KOPT-K1 (cell line): ENCODE measurements at regions not wholly inside any gene's neighbourhood (a gene's known extent, or its start where the extent isn't known, plus 50 kb on each side); places are given as distances from the start of the nearest gene placed in this dataset.
"Not testable (repeated sequence)": the region's sequence is repeated elsewhere in the genome, so short reads cannot be mapped to it uniquely, and the experiment has no call there.

Experiments
- H3K27ac ChIP-seq: fragments of 200-600 bp; sonication (generic); 2 replicates; pipeline ENCODE4 v1.5.1; 2016; ENCODE audit warnings: antibody characterized with exemption, mild to moderate bottlenecking, low read depth, low read length; ENCODE audit not compliant: poor library complexity, severe bottlenecking
- H3K36me3 ChIP-seq: fragments of 200-600 bp; sonication (generic); 2 replicates; pipeline ENCODE4 v1.5.1; 2017; ENCODE audit warnings: antibody characterized with exemption, mild to moderate bottlenecking, low read length, moderate library complexity; ENCODE audit not compliant: insufficient read depth
- H3K9me3 ChIP-seq: fragments of 200-600 bp; sonication (generic); 2 replicates; pipeline ENCODE4 v1.5.1; 2017; ENCODE audit warnings: antibody characterized with exemption, low read length, mild to moderate bottlenecking; ENCODE audit not compliant: insufficient read depth, poor library complexity, severe bottlenecking

- Histone ChIP-seq H3K36me3 (no peaks in the 10 kb centered on the region), H3K9me3 (no peaks in the 10 kb centered on the region), H3K27ac (peak overlapping the region; percentile 87)
These were observed 233.9 kb upstream of the ZNF217 start for GRCh38 chr20:53827292-53828087.

GRCh38 chr20:53826597-53827291 is 233.1 kb upstream of the ZNF217 start:
- Histone ChIP-seq H3K9me3 (no peaks in the 10 kb centered on the region), H3K27ac (peak overlapping the region; percentile 87), H3K36me3 (no peaks in the 10 kb centered on the region)

- Histone ChIP-seq H3K36me3 (no peaks in the 10 kb centered on the region), H3K27ac (no peak overlapping the region), H3K9me3 (no peaks in the 10 kb centered on the region)
These were observed 232.5 kb upstream of the ZNF217 start for GRCh38 chr20:53826090-53826489.

- no peak overlapping the region for H3K27ac ChIP-seq
- H3K9me3 ChIP-seq: no peaks in the 10 kb centered on the region
These were observed 231.6 kb upstream of the ZNF217 start for GRCh38 chr20:53825282-53825681.

GRCh38 chr20:53824779-53825178 is 231.1 kb upstream of the ZNF217 start:
- Histone ChIP-seq H3K27ac (no peak overlapping the region), H3K36me3 (no peaks in the 10 kb centered on the region), H3K9me3 (no peaks in the 10 kb centered on the region)

More at GRCh38 chr20:53825282-53825681, 231.6 kb upstream of the ZNF217 start:
- no peaks in the 10 kb centered on the region for H3K36me3 ChIP-seq

GRCh38 chr20:53823121-53823764 is 229.6 kb upstream of the ZNF217 start:
- no peak overlapping the region for H3K27ac ChIP-seq
- no peaks in the 10 kb centered on the region for H3K36me3 ChIP-seq
- no peaks in the 10 kb centered on the region for H3K9me3 ChIP-seq

GRCh38 chr20:53822534-53822933 is 228.9 kb upstream of the ZNF217 start:
- Histone ChIP-seq H3K27ac (no peak overlapping the region), H3K9me3 (no peaks in the 10 kb centered on the region), H3K36me3 (no peaks in the 10 kb centered on the region)

- no peaks in the 10 kb centered on the region for H3K9me3 ChIP-seq
- no peaks in the 10 kb centered on the region for H3K36me3 ChIP-seq
- no peak overlapping the region for H3K27ac ChIP-seq
These were observed 226.4 kb upstream of the ZNF217 start for GRCh38 chr20:53819973-53820451.

- Histone ChIP-seq H3K9me3 (no peaks in the 10 kb centered on the region), H3K27ac (no peak overlapping the region)
These were observed 225.0 kb upstream of the ZNF217 start for GRCh38 chr20:53818457-53819177.

GRCh38 chr20:53817513-53817912 is 223.9 kb upstream of the ZNF217 start:
- not testable (repeated sequence) for H3K27ac ChIP-seq, H3K9me3 ChIP-seq, H3K36me3 ChIP-seq

More at GRCh38 chr20:53818457-53819177, 225.0 kb upstream of the ZNF217 start:
- no peaks in the 10 kb centered on the region for H3K36me3 ChIP-seq

- H3K9me3 ChIP-seq: no peaks in the 10 kb centered on the region
- no peak overlapping the region for H3K27ac ChIP-seq
- H3K36me3 ChIP-seq: no peaks in the 10 kb centered on the region
These were observed 223.3 kb upstream of the ZNF217 start for GRCh38 chr20:53816872-53817398.

- H3K36me3 ChIP-seq: no peaks in the 10 kb centered on the region
These were observed 221.9 kb upstream of the ZNF217 start for GRCh38 chr20:53815509-53815908.

GRCh38 chr20:53814060-53814459 is 220.4 kb upstream of the ZNF217 start:
- H3K27ac ChIP-seq: no peak overlapping the region
- no peaks in the 10 kb centered on the region for H3K36me3 ChIP-seq
- H3K9me3 ChIP-seq: no peaks in the 10 kb centered on the region

More at GRCh38 chr20:53815509-53815908, 221.9 kb upstream of the ZNF217 start:
- no peaks in the 10 kb centered on the region for H3K9me3 ChIP-seq
- H3K27ac ChIP-seq: no peak overlapping the region

GRCh38 chr20:53813636-53814035 is 220.0 kb upstream of the ZNF217 start:
- no peak overlapping the region for H3K27ac ChIP-seq
- no peaks in the 10 kb centered on the region for H3K36me3 ChIP-seq
- H3K9me3 ChIP-seq: no peaks in the 10 kb centered on the region
